HG02610 (cell line): ENCODE measurements at regions not wholly inside any gene's neighbourhood (a gene's known extent, or its start where the extent isn't known, plus 50 kb on each side); places are given as distances from the start of the nearest gene placed in this dataset.

ENCODE experiments used
- ATAC-seq: cut with Tn5 transposase; IDR thresholded peaks from one replicate; pipeline ENCODE4 v1.9.1; 2021; ENCODE audit warnings: mild to moderate bottlenecking, moderate library complexity; ENCODE audit not compliant: unreplicated experiment

DNA sequence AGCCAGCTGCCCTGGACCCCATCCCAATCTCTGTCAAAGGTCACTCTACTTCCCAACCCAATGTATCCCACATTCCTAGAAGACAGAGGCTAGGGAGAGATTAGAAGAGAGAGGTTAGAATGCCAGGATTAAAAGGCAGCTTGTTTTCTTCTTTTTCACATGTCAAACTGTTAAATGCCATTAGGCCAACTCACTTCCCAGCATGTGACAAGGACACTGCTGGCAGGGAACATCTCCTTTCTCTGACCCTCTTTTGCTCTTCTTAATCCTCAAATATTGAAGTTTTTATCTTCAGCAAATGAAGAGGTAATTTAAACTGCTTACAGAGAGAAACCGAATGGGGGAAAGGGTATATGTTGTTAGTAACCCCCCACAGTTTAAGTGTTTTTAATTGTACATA is 89.1 kb downstream of the BBS10 start:
- ATAC-seq: no peak

DNA sequence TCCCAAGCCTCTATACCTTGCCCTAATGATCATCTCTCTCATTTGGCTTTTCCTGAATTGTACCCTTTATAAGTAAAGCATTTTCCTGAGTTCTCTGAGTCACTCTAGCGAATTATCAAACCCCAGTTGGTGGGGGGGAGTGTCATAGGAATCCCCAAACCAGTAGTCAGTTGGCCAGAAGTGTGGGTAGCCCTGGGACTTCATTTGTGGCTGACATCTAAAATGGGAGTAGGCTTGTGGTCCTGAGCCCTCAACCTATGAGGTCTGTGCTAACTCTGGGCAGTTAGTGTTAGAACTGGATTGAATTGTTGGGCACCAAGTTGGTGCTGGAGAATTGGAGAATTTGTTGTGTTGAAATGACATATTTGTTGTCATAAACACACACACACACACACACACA is 91.3 kb downstream of the BBS10 start:
- ATAC-seq: no peak

DNA sequence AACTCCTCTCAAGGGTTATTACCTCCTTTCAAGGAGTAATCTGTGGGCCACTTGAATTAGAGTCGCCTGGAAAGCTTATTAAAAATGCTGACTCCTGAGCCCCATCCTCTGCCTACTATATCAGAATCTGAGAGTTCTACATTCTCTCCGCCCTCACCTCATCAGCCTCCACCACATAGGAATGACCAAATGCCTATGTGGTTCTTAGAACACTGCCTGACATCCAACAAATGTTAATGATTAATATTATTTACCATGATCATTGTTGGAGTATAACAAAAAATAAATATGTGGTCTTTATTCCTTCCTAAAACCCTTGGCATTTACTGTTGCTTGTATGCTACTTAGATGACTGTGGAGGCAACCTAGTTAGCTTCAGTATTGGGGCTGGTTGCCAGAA is 91.9 kb downstream of the BBS10 start:
- ATAC-seq: no peak

- no peak for ATAC-seq
Observed at GRCh38 chr12:76255692-76256091, 92.5 kb downstream of the BBS10 start.

- ATAC-seq: no peak
Observed at GRCh38 chr12:76255281-76255680, 92.9 kb downstream of the BBS10 start.

DNA sequence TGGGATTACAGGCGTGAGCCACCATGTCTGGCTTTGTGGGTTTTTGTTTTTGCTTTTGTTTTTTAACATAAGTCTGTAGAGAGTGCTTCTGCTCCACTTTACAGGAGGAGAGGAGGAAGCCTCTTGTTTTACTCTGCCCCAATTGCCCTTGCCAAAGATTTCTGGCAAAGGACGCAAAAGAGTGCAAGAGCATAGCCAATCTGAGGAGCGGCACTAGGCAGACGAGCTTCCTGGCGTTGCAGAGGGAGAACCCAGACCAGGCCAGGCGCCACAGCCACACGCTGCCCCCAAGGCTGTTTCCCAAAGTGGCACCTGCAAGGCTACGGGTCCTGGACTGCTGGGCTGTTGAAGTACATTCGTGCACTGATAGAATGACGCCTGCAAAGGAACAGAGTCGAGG is 96.2 kb downstream of the BBS10 start:
- ATAC-seq: no peak

GRCh38 chr12:76250256-76250655 is 98.0 kb downstream of the BBS10 start:
- no peak for ATAC-seq

DNA sequence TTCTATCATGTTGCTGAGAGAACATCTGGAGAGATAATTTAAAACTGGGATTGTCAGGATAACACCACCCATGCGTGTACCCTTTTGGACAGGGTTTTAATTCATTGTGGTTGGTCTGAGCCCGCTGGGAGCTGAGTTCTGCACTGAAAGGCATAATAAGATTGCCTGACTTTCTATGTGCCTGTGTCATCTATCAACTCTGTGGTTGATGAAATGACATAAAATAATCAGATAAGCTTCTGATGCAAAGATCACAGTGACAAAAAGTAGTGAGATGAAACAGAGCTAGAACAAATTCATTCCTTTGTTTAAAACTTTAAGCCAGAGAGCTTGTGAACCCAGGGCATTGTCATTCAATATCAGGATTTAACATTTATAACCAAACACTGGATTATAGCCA is 98.7 kb downstream of the BBS10 start:
- no peak for ATAC-seq

GRCh38 chr12:76247992-76248391 is 100.2 kb downstream of the BBS10 start:
- no peak for ATAC-seq

- no peak for ATAC-seq
Observed at GRCh38 chr12:76247026-76247646, 101.1 kb downstream of the BBS10 start.

GRCh38 chr12:76246611-76247010 is 101.6 kb downstream of the BBS10 start:
- no peak for ATAC-seq

- ATAC-seq: no peak
Observed at GRCh38 chr12:76244300-76244699, 103.9 kb downstream of the BBS10 start.

DNA sequence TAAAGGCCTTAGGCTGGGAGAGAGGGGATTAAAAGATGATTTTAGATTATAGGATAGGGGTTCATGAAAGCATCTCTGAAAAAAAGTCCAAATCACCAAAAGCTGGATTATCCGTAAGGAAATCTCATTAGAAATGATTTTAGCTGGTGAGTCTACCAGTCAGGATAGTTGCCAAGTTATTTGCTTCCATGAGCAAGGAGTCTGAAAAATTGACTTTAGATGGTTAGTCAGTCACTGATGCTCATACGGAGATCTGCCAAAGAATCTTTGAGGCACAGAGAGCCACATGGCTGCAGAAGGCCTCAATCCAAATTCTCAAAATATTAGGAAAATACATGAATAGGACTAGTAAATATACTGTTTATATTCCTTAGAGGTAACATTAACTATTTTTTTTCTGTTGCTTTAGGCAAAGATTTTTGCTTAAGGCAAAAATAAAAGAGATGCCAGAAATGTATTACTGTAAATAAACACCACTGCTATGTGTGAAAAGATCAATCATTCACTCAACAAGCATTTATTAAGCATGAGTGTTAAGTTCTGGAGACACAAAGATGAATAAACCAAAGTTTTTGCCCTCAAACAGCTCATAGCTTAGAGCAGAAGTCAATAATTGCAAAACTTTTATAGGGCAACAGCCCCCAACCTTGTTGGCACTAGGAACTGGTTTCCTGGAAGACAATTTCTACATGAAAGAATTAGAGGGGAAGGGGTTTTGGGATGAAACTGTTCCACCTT is 105.2 kb downstream of the BBS10 start:
- ATAC-seq: no peak

DNA sequence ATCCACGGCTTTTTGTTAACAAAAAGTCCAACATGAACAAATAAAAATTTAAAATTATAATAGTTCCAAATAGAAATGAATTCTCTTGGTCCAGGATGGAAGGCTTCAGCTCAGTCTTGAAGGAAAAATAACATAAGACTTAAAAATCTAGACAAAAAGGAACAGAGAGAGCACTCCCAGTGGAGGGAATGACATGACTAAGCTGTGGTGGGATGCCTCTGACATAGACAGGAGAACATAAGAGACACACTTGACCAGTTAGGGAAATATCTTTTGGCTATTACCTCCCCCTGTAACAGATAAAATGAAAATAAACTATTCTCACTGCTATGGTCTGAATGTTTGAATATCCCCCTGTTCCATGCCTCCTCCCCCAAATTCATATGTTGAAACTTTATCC is 106.8 kb downstream of the BBS10 start:
- no peak for ATAC-seq

DNA sequence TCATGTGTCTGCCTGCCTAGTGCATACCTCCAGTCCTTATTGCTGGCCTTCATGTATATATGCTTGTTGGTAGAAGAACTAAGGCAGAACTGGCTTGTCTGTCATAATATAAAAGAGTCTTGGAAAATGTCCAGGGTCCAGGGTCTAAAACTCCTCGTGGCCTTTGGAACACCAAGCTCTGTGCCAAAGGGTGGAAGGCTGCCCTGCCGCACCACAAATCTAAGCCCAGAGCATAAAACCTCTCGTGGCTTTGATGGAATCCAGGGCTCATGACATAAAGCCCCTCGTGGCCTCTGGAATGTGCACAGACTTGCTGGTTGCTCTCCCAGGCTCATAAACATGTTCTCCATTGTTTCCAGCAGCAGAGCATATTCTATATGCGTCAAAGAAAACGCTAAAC is 107.9 kb downstream of the BBS10 start:
- no peak for ATAC-seq

GRCh38 chr12:76238688-76239087 is 109.5 kb downstream of the BBS10 start:
- ATAC-seq: no peak

DNA sequence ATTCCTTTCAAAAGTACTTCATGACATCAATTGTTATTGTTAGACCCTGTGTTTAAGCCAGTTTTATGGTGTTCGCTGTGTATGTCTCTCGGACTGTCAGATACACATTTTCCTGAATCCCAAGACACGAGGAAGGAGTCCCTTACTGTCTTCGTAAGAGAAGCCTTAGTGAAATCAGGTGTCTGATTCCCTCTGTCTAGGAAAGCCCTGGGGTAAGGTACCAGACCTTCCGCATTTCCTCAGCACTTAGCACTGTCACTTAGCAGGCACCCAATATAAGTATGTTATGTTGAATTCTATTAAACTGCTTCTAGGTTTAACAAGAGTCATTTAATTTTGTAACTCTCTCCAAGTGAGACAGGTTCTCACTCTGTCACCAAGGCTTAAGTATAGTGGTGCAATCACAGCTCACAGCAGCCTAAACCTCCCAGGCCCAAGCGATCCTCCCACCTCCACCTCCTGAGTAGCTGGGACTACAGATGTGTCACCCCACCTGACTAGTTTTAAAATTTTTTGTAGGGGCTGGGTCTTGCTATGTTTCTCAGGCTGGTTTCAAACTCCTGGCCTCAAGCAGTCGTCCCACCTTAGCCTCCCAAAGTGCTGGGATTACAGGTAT is 111.0 kb downstream of the BBS10 start:
- no peak for ATAC-seq

DNA sequence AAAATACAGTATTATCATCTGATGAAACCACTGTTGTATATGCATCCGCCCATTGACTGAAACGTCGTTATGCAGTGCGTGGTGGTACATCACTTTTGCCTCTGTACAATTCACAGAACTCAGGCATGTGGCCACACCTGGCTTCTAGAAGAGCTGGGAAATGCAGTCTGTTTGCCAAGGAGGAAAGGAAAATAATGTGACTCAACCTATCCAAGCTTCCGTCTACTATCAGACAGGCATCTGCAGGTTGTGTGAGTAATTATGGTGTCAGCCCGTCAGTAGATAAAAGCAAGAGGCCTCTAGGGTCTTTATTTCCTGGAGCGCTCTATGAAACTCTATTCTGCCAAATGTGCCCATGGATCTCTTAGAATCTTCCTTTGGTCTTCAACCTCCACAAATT is 111.6 kb downstream of the BBS10 start:
- ATAC-seq: no peak

DNA sequence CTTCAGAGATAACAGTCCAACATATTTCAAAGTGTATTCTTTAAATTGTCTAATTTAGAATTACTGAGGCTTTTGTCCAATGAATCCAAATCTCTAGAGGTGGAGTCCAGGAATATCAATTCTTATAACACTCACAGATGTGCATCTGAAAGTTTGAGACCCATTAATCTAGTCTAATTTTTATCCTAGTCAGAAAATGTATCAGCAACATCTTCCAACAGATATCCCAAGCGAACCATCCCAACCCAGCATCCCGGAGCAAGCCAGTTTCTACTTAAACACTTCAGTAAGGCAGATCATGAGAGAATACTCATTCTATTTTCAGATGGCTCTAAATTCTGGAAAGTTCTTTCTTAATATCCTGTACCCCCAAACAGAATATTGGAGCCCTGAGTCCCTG is 113.5 kb downstream of the BBS10 start:
- no peak for ATAC-seq

DNA sequence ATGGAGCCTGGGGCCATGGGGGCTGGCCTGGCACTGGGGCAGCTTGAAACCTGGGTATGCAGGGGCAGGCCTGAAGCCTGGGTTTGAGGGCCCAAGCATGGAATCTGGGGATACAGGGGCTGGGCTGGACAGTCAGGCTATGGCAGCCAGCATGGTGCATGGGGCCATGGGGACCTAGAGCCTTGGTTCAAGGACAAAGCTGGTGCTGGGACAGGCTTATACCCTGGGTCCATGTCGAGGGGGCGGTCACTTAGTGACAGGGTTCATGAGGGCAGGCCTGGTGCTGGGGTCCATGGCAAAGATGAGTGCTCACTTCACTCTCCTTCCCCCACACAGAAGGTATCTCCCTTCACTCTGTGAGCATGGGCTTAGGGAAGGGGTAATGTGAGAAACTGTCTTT is 116.2 kb downstream of the BBS10 start:
- ATAC-seq: no peak

- ATAC-seq: no peak
Observed at GRCh38 chr12:76226956-76227355, 121.3 kb downstream of the BBS10 start.

DNA sequence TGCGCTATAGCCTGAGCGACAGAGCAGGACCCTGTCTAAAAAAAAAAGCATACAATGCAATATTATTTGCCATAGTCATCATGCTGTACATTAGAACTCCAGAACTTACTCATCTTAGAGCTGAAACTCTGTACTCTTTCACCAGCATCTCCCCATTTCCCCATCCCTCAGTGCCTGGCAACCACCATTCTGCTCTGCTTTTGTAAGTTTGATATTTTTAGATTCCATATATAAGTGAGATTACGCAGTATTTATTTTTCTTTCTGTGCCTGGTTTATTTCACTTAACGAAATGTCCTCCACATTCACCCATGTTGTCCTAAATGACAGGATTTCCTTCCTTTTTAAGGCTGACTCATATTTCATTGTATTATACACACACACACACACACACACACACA is 121.8 kb downstream of the BBS10 start:
- ATAC-seq: no peak
